Thymus (tissue), 11 donors: ENCODE measurements at regions not wholly inside any gene's neighbourhood (a gene's known extent, or its start where the extent isn't known, plus 50 kb on each side); places are given as distances from the start of the nearest gene placed in this dataset.

Source experiments
- DNase-seq, 9 donors: peaks; one replicate each; pipeline ENCODE4 v3.0.0-alpha.2; 2013; ENCODE audit warnings: low spot score in 9 of 9, low read depth in 6 of 9, missing footprints in 1 of 9
- H3K27ac ChIP-seq, 2 donors: one replicate each; pipeline ENCODE4 v1.5.1; 2013; ENCODE audit warnings: control low read depth in 1 of 2, low read depth in 1 of 2, low read length in 1 of 2, mild to moderate bottlenecking in 1 of 2, moderate library complexity in 1 of 2
- H3K27me3 ChIP-seq, 2 donors: one replicate each; pipeline ENCODE4 v1.5.1; 2013; ENCODE audit warnings: low read length in 1 of 2; ENCODE audit not compliant: control insufficient read depth in 2 of 2, insufficient read depth in 1 of 2
- H3K36me3 ChIP-seq, 2 donors: one replicate each; pipeline ENCODE4 v1.5.1; 2013; ENCODE audit warnings: low read length in 1 of 2, mild to moderate bottlenecking in 1 of 2, moderate library complexity in 1 of 2; ENCODE audit not compliant: control insufficient read depth in 2 of 2, insufficient read depth in 2 of 2
- H3K4me1 ChIP-seq, 2 donors: one replicate each; pipeline ENCODE4 v1.5.1; 2013; ENCODE audit warnings: low read length in 2 of 2; ENCODE audit not compliant: control insufficient read depth in 2 of 2, insufficient read depth in 2 of 2
- H3K4me3 ChIP-seq, 2 donors: one replicate each; pipeline ENCODE4 v1.5.1; 2013; ENCODE audit warnings: low read length in 2 of 2, control low read depth in 1 of 2, mild to moderate bottlenecking in 1 of 2
- H3K9me3 ChIP-seq, 2 donors: one replicate each; pipeline ENCODE4 v1.5.1; 2013; ENCODE audit warnings: low read length in 1 of 2, mild to moderate bottlenecking in 1 of 2; ENCODE audit not compliant: control insufficient read depth in 2 of 2, insufficient read depth in 1 of 2
- WGBS: extraction: QIAGEN DNeasy Blood & Tissue Kit; methylation state at CpG from one replicate; pipeline ENCODE4 v1.1.7; 2013; 5-methylcytosine and 5-hydroxymethylcytosine counted together
- donor health status: healthy.

GRCh38 chr13:40498461-40498860 lies 168.0 kb downstream of the FOXO1 start:
- 93% methylated on average over 4 of the region's 4 CpGs for WGBS
- no peak for DNase-seq
- Histone ChIP-seq H3K4me1 (peaks cover 0 to 5% of the 10 kb centered on the region in 2 donors), H3K9me3 (no peaks in the 10 kb centered on the region), H3K36me3 (no peaks in the 10 kb centered on the region), H3K27ac (no peak overlapping the region), H3K27me3 (no peaks in the 10 kb centered on the region), H3K4me3 (no peak overlapping the region)

GRCh38 chr13:40502236-40502635 lies 164.2 kb downstream of the FOXO1 start:
- Histone ChIP-seq H3K4me3 (no peak overlapping the region), H3K4me1 (no peaks in the 10 kb centered on the region), H3K9me3 (no peaks in the 10 kb centered on the region), H3K27ac (no peak overlapping the region), H3K27me3 (no peaks in the 10 kb centered on the region), H3K36me3 (no peaks in the 10 kb centered on the region)
- WGBS: 80% methylated on average over 3 of the region's 3 CpGs
- DNase-seq: no peak

GRCh38 chr13:40503011-40503410 lies 163.4 kb downstream of the FOXO1 start:
- Histone ChIP-seq H3K4me1 (no peaks in the 10 kb centered on the region), H3K36me3 (no peaks in the 10 kb centered on the region), H3K27ac (no peak overlapping the region), H3K9me3 (no peaks in the 10 kb centered on the region), H3K4me3 (no peak overlapping the region), H3K27me3 (no peaks in the 10 kb centered on the region)
- DNase-seq: no peak
- 85% methylated on average over 2 of the region's 2 CpGs for WGBS

GRCh38 chr13:40503966-40504591 lies 162.4 kb downstream of the FOXO1 start:
- 95% methylated on average over 2 of the region's 2 CpGs for WGBS
- Histone ChIP-seq H3K4me3 (no peak overlapping the region), H3K36me3 (no peaks in the 10 kb centered on the region), H3K9me3 (no peaks in the 10 kb centered on the region), H3K27me3 (no peaks in the 10 kb centered on the region), H3K27ac (no peak overlapping the region), H3K4me1 (no peaks in the 10 kb centered on the region)
- DNase-seq: no peak

DNA sequence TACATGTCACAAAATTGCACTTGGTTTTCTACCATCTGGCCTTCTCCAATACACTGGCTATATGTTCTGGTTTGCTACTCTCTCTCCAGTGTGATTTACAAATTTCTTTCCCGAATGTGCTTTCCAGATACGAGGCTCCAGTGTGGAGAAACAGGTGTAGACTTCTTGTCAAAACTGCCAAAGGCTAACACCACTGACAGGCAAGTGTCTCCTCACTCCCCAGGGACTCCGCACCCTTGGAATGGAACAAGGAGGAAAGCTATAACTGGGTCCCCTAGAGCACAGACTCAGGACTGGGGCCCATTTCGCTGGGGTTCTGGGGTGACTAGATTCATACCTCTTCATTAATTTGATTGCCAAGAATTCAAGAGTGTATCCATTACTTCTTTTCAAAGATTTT lies 161.8 kb downstream of the FOXO1 start:
- no peak overlapping the region for H3K27ac ChIP-seq
- 96% methylated on average over 4 of the region's 4 CpGs for WGBS
- DNase-seq: no peak

DNA sequence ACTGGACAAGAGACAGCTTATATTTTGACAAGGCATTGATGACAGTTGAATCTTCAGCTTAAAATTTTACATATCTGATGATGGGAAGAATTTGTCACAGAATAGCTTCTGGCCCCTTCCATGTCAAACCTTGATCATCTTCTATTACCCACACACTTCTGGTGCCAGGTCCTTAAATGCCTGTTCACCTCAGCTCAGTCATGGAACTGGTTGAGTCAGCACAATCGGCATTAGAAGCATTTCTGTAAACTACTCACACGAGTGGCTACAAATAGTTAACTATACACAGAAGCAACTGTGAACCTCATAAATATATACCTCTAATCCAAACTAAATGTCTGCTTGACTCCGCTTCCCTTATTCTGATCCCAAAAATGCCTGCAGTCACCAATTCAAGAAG lies 161.2 kb downstream of the FOXO1 start:
- H3K27me3 ChIP-seq: no peaks in the 10 kb centered on the region
- no peak overlapping the region for H3K4me3 ChIP-seq
- H3K36me3 ChIP-seq: no peaks in the 10 kb centered on the region
- 97% methylated on average over 3 of the region's 3 CpGs for WGBS
- no peak overlapping the region for H3K27ac ChIP-seq
- no peaks in the 10 kb centered on the region for H3K9me3 ChIP-seq
- DNase-seq: no peak
- H3K4me1 ChIP-seq: no peaks in the 10 kb centered on the region

More for the DNA sequence above, 161.8 kb downstream of the FOXO1 start:
- no peaks in the 10 kb centered on the region for H3K36me3 ChIP-seq
- no peaks in the 10 kb centered on the region for H3K27me3 ChIP-seq
- H3K4me3 ChIP-seq: no peak overlapping the region
- no peaks in the 10 kb centered on the region for H3K4me1 ChIP-seq
- H3K9me3 ChIP-seq: no peaks in the 10 kb centered on the region
